GM18517 (cell line): ENCODE measurements at regions not wholly inside any gene's neighbourhood (a gene's known extent, or its start where the extent isn't known, plus 50 kb on each side); places are given as distances from the start of the nearest gene placed in this dataset.
"Not testable (repeated sequence)": the region's sequence is repeated elsewhere in the genome, so short reads cannot be mapped to it uniquely, and the experiment has no call there.

Experiments used
- ATAC-seq: cut with Tn5 transposase; IDR thresholded peaks from one replicate; pipeline ENCODE4 v1.9.1; 2021; ENCODE audit warnings: mild to moderate bottlenecking, moderate library complexity; ENCODE audit not compliant: unreplicated experiment

DNA sequence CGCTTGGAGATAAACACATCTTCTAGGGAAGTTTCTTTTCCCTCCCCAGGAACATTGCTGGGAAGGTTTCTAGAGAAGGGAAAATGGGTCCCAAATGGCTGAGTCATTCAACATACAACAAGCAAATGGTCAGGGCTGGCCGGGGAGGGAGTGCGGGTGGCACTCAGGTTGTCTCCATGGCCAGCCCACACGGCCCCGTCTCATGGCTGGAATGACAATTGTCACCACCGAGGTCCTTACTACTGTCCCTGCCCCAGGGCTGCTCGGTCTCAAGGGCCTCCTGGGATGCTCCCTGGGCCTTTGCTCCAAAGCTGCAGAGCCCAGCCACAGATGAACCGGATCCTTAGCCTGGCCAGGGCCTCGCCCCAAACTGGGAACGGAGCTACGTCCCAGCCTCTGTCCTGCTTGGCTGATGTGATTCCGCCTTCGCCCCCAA, 121.9 kb downstream of the FGF18 start:
- no peak for ATAC-seq

DNA sequence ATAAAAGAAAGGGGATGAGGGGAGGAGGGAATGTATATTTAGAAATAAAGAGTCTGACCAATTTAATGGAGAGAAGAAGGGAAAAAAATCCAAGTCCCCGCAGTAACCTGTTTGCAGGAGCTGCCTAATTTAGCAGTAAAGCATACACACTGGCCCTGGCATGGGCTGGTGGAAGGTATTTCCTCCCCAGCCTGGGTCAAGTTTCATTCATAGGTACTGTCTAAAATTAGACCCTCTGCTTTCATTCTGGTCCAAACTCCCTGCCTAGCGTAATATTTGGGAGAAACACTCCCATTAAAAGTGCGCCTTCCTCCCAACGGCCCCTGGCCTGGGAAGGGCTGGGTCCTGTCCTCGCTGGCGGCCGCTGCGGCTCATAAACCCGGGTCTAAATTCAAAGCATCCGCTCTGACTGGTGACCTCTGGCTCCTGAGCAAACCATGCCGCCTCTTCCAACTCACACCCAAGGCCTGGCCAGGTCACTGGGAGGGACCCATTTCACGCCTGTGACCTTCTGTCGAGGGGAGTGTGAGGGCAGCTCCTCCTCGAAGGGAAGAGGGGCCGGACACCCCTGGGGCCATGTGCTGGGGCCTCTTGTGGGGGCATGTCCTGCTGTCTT, 123.2 kb downstream of the FGF18 start:
- no peak for ATAC-seq

DNA sequence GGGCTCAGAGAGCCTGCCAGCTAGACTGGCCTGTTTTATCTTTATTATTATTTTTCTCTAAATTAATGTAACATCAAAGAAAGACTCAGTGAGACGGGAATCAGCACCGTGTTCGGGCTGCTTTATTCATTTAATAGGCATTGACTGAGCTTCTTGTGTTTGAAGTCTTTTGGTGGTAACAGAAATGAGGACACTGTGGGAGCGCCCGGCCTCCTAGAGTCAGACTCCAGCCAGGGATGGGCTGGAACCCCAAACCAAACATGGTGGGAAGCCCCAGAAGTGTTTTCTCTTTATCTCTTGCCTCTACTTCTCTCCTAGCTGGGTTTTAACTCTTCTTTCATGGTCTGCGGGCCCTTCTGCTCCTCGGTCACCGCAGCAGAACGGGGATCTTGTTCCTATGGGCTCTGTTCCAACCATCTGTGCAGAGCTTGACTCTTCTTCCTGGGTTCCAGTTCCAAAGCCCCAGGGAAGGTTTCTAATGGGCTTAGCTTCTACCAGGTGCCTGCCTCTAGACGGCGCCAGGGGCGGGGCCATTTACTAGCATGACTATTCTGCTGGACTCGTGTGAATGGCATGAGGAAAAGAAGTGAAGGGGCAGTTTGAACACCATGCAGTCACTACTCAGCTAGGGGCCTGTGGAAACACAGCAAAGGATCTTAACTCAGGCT, 123.8 kb downstream of the FGF18 start:
- ATAC-seq = no peak

GRCh38 chr5:171544913-171545765, 125.7 kb downstream of the FGF18 start:
- no peak for ATAC-seq

DNA sequence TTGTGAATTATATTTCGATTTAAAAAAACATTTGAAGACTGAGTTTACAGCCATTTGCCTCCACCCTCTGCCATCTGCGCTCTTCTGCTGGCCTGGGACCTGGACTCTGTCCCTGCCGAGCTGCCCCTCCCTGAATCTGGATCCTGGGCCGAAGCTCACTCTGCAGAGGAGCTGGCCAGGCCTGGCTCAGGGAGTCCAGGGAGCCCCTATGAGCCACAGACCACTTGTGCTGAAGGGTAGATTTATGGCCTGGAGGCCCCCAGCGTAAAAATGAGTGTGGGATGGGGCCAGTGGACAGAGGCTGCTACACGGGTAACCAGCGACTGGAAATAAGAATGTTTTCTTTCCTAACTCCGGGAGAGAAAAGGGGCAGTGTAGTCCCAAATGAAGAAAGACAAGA, 129.8 kb downstream of the FGF18 start:
- no peak for ATAC-seq

GRCh38 chr5:171553817-171554216, 134.4 kb downstream of the FGF18 start:
- ATAC-seq = not testable (repeated sequence)

DNA sequence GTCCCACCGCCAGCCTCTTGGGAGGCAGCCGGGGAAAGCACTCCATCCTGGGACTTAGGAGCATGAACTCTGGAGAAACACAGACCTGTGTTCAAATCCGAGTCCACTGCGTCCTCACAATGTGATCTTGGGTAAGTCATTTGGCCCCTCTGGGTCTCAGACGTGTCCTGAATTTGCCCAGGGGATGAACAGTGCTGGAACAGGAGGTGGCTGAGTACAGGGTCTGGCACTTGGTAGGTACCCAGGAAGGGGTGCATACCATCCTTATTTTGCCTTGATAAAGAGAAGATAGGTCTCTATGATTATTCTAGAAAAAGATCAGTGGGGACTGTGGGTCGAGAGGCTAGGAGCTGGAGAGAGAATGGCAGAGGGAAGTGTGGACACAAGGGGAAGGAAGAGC, 135.7 kb downstream of the FGF18 start:
- ATAC-seq = no peak

DNA sequence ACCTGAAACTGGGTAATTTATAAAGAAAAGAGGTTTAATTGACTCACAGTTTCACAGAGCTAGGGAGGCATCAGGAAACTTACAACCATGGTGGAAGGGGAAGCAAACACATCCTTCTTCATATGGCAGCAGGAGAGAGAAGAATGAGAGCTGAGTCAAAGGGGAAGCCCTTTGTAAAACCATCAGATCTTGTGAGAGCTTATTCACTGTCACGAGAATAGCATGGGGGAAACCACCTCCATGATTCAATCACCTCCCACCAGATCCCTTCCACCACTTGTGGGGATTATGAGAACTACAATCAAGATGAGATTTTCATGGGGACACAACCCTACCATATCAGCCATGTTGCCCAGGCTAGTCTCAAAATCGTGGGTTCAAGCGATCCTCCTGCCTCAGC, 143.4 kb downstream of the FGF18 start:
- no peak for ATAC-seq

DNA sequence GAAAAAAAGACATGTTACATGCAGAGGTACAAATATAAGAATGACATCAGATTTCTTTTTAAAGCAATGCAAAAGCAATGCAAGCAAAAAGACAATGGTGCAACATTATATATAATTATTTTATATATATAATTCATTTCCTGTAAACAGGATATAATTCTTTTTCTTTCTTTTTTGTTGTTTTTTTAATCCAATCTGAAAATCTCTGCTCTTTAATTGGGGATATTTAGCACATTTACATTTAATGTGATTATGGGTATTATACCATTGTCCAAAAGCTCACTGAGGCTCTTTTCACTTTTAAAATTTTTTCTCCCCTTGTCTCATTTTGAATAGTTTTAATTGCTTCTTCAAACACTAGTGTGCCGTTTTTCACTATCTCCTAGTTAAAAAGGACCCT, 148.9 kb downstream of the FGF18 start:
- ATAC-seq = no peak

DNA sequence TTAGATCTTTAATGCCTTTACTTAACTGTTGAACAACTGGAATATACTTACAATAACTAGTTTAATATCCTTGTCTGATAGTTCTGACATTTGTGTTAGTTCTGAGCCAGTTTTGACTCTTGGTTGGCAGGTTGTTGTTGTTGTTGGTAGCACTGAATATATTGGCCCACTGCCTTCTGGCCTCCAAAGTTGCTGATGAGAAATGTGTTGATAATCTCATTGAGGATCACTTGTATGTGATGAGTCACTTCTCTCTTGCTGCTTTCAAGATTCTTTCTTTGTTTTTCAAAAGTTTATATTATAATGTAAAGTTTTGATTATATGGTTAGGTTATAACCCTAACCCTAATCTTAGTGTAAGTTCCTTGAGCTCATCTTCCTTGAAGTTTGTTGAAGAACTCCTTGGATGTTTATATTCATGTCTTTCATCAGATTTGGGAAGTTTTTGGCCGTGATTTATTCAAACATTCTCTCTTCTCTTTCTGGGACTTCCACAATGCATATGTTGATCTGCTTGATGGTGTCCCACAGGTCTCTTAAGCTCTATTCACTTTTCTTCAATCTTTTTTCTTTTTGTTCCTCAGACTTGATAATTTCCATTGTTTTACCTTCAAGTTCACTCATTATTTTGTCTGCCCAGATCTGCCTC, 149.7 kb downstream of the FGF18 start:
- no peak for ATAC-seq

- no peak for ATAC-seq
Observed at GRCh38 chr5:171570244-171570825, 150.9 kb downstream of the FGF18 start.

GRCh38 chr5:171571663-171572062, 152.2 kb downstream of the FGF18 start:
- ATAC-seq = no peak

DNA sequence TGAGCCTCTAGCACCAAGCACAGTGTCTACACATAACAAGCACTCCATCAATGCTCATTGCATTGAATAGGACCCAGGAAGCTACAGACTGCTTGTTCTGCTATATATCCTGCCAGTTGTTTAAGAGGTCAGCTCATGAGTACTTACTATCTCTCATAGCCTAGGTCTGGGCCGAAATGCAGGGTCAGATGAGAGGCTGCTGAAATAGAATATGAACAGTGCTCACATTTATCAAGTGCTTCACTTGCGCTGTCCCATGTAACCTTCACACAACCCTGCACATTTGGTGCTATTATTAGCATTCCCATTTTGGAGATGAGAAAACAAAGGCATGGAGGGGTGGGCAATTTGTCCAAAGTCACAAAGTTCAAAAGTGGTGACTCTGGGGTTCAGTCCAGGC, 153.6 kb downstream of the FGF18 start:
- ATAC-seq = no peak

- no peak for ATAC-seq
Observed at GRCh38 chr5:171573451-171574225, 154.2 kb downstream of the FGF18 start.

DNA sequence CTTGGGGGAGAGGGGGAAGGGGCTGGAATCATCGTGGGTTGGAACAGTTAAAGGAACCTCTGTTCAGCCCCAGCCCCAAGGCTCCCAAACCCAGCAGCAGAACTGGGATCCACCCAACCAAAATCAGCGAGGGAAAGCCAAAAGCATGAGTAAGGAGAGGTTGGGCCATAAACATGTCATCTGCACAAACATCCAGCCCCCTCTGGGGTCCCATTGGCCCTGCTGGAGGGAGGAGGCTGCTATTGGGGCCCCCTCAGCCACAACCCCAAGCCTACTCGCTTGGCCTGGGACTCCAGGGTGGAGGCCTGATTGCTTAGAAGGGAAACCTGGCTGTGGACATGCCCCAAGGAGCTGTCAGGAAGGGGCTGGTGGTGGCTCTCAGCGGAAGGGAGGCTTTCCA, 154.9 kb downstream of the FGF18 start:
- ATAC-seq = no peak

DNA sequence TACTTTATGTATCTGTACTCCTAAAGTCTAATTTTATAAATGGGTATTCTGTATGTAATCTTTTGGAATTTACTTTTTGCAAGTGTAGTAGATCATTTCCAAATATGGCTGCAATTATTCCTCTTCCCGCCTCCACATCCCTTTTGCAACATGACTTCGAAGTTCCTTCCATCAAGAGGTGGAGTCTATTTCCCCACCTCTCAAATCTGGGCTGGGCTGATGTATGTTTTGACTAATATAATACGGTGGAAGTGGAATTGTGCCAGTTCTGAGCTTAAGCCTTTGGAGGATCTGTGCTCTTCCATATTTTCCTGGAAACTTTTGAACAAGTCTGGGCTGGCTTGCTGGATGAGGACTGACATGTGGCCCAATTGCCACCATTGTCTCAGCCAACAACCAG, 155.9 kb downstream of the FGF18 start:
- ATAC-seq = no peak

GRCh38 chr5:171575808-171576207, 156.4 kb downstream of the FGF18 start:
- no peak for ATAC-seq

DNA sequence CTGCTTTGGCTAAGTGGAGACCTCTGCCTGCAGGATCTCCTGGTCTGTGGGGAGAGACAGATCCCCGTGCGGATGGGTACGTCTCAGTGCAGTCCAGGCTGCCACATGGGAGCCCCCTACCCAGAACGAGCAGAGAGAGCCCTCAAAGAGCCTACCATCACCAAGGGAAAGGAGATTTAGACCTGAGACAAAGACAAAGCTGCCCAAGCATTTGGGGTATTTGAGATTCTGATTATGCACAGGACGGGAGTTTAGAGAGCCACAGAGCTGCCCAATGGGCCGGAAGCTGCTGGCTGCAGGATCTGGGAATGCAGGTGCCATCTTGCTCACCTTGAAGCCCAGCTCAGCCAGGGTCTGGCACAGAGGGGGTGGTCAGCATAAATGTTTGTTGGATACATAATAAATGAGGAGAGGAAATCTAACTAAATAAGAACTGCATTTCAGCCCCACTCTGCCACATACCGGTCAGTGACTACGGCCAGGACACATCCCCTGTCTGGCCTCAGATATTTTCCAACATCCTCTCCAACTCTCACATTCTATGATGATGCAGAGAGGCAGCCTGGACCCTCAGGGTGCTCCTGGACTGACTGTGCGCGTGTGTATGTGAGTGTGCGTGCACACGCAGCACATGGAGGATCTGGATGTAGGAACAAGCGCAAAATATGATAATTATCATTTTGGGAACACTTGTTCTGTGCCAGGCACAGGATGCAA, 157.8 kb downstream of the FGF18 start:
- no peak for ATAC-seq

DNA sequence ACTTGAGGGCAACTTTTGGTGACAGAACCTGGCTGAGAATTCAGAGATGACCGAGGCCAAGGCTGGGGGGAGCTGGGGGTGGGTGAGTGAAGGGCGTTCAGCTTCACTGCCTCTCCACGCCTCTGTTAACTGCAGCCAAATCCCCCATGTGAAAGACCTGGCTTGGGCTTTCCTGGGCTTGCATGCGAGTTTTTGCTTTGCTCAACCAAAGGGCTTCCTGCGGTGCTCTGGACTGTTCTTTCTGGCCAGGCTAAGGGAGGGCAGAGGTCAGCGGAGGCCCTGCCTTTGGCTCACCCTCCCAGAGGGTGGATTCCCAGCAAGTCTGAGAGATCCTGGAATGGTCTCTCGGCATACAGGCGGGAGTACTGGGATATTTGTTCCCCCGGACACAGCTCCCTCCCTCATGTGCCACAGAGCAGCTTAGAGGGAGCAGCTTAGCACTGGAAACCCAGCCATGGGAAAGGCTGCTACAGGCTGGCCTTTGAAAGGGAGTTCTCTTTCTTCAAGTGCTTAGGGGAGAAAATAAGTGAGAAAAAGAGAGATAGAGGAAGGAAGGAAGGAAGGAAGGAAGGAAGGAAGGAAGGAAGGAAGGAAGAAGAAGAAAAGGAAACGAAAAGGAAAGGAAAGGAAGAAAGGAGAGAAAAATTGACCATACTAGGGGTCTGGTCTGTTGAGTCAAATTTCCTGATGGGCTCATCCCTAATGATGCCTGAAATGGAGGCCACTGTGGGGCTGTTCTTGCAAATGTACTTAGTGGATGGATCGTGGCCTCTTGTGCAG, 158.8 kb downstream of the FGF18 start:
- ATAC-seq = no peak
